LNCaP clone FGC (cell line): ENCODE measurements at regions not wholly inside any gene's neighbourhood (a gene's known extent, or its start where the extent isn't known, plus 50 kb on each side); places are given as distances from the start of the nearest gene placed in this dataset.

Experiments
- DNase-seq: peaks from one replicate; pipeline ENCODE4 v3.0.0-alpha.2; 2011; ENCODE audit warnings: low read depth
- H3K4me3 ChIP-seq: 2 replicates; pipeline ENCODE4 v1.5.1; 2011; ENCODE audit warnings: mild to moderate bottlenecking, low read depth, low read length, control low read depth
- CTCF ChIP-seq: IDR thresholded peaks from 2 replicates; pipeline ENCODE4 v1.5.1; 2012; ENCODE audit warnings: mild to moderate bottlenecking; ENCODE audit not compliant: control insufficient read depth, insufficient read depth; ENCODE audit errors: extremely low read depth

GRCh38 chr2:41727152-41727551, 320.7 kb upstream of the PKDCC start:
- DNase-seq: no peak
- TF ChIP-seq CTCF: no peak

GRCh38 chr2:41727711-41728110, 320.1 kb upstream of the PKDCC start:
- H3K4me3 ChIP-seq: no peak overlapping the region
- no peak for TF ChIP-seq CTCF
- DNase-seq: no peak

More at GRCh38 chr2:41727152-41727551, 320.7 kb upstream of the PKDCC start:
- H3K4me3 ChIP-seq: no peak overlapping the region

GRCh38 chr2:41728788-41729338, 319.0 kb upstream of the PKDCC start:
- DNase-seq: peak; percentile 10
- TF ChIP-seq CTCF: no peak
- H3K4me3 ChIP-seq: no peak overlapping the region

GRCh38 chr2:41729800-41730364, 317.9 kb upstream of the PKDCC start:
- no peak for TF ChIP-seq CTCF
- DNase-seq: no peak
- no peak overlapping the region for H3K4me3 ChIP-seq

GRCh38 chr2:41735006-41735405, 312.8 kb upstream of the PKDCC start:
- DNase-seq: no peak
- H3K4me3 ChIP-seq: no peak overlapping the region
- TF ChIP-seq CTCF: no peak

GRCh38 chr2:41735476-41735875, 312.3 kb upstream of the PKDCC start:
- no peak overlapping the region for H3K4me3 ChIP-seq
- DNase-seq: no peak
- no peak for TF ChIP-seq CTCF

- no peak for DNase-seq
- H3K4me3 ChIP-seq: no peak overlapping the region
- TF ChIP-seq CTCF: no peak
These were observed 311.7 kb upstream of the PKDCC start for GRCh38 chr2:41736105-41736567.
